Left cardiac atrium (tissue), 4 donors: ENCODE measurements at regions not wholly inside any gene's neighbourhood (a gene's known extent, or its start where the extent isn't known, plus 50 kb on each side); places are given as distances from the start of the nearest gene placed in this dataset.
"Not testable (repeated sequence)": the region's sequence is repeated elsewhere in the genome, so short reads cannot be mapped to it uniquely, and the experiment has no call there.

Experiments used
- ATAC-seq, 2 donors: fragments of 200-7000 bp; cut with Tn5 transposase; one replicate each; pipeline ENCODE4 v1.9.1; 2020; ENCODE audit warnings: mild to moderate bottlenecking in 2 of 2, moderate library complexity in 2 of 2
- DNase-seq: peaks from one replicate; pipeline ENCODE4 v3.0.0-alpha.2; 2020
- intact Hi-C, 2 donors: fragments of 100-400 bp; cut with DNase I; formaldehyde crosslinking; loops; one replicate each; pipeline versions ENCODE4 v1.14.1 to v1.15.1; 2022 to 2023
- donor health status: DM: no; HTN: yes; CAD: no.
- donor health status: DM: no; HTN: yes; CAD: no; lungs with severe emphysema.
- donor health status: DM: yes; HTN: yes; CAD: no.
- donor health status: Dilated cardiomyopathy.

- intact Hi-C loops: no loop called here
- peak in 1 of 2 donors; percentile 78 for ATAC-seq
- DNase-seq: no peak
Measured at GRCh38 chr9:21590058-21590996, 108.2 kb upstream of the IFNE start.

- ATAC-seq: peak; percentile 55 to 98
Measured at GRCh38 chr9:21591221-21592062, 109.3 kb upstream of the IFNE start.

GRCh38 chr9:21592063-21592338, 109.9 kb upstream of the IFNE start:
- ATAC-seq: no peak
- intact Hi-C loops: no loop called here
- no peak for DNase-seq

More at GRCh38 chr9:21591221-21592062, 109.3 kb upstream of the IFNE start:
- peak; percentile 69 for DNase-seq
- intact Hi-C loops: no loop called here

- DNase-seq: no peak
- ATAC-seq: no peak
- intact Hi-C loops: no loop called here
Measured at GRCh38 chr9:21597284-21597683, 115.2 kb upstream of the IFNE start.

GRCh38 chr9:21598749-21599148, 116.6 kb upstream of the IFNE start:
- DNase-seq: no peak
- intact Hi-C loops: no loop called here
- no peak for ATAC-seq

GRCh38 chr9:21605489-21605931, 123.4 kb upstream of the IFNE start:
- peak in 1 of 2 donors; percentile 29 for ATAC-seq
- intact Hi-C loops: no loop called here
- DNase-seq: no peak

GRCh38 chr9:21607576-21607975, 125.5 kb upstream of the IFNE start:
- intact Hi-C loops: no loop called here
- no peak for ATAC-seq
- no peak for DNase-seq

GRCh38 chr9:21608200-21608599, 126.1 kb upstream of the IFNE start:
- no peak for DNase-seq
- intact Hi-C loops: no loop called here
- ATAC-seq: no peak

GRCh38 chr9:21609506-21609905, 127.4 kb upstream of the IFNE start:
- no peak for DNase-seq
- intact Hi-C loops: no loop called here
- no peak for ATAC-seq

- ATAC-seq (peak in 1 of 2 donors; percentile 39), DNase-seq (no peak)
- intact Hi-C loops: no loop called here
Measured at GRCh38 chr9:21611891-21612290, 129.8 kb upstream of the IFNE start.

- ATAC-seq (no peak), DNase-seq (no peak)
- intact Hi-C loops: no loop called here
Measured at GRCh38 chr9:21615018-21615417, 132.9 kb upstream of the IFNE start.

GRCh38 chr9:21615446-21615845, 133.3 kb upstream of the IFNE start:
- DNase-seq: no peak
- ATAC-seq: no peak
- intact Hi-C loops: no loop called here

- DNase-seq: no peak
- intact Hi-C loops: no loop called here
- ATAC-seq: peak in 1 of 2 donors; percentile 95
Measured at GRCh38 chr9:21616082-21616778, 134.1 kb upstream of the IFNE start.

- ATAC-seq (no peak), DNase-seq (no peak)
- intact Hi-C loops: no loop called here
Measured at GRCh38 chr9:21624675-21625644, 142.8 kb upstream of the IFNE start.

- intact Hi-C loops: no loop called here
- DNase-seq: no peak
- no peak for ATAC-seq
Measured at GRCh38 chr9:21626493-21626892, 144.4 kb upstream of the IFNE start.

- intact Hi-C loops, ATAC-seq, DNase-seq: not testable (repeated sequence)
Measured at GRCh38 chr9:21628954-21629353, 146.8 kb upstream of the IFNE start.

- intact Hi-C loops: no loop called here
- no peak for ATAC-seq
Measured at GRCh38 chr9:21634951-21635350, 152.8 kb upstream of the IFNE start.

GRCh38 chr9:21638104-21638503, 156.0 kb upstream of the IFNE start:
- DNase-seq: no peak
- no peak for ATAC-seq
- intact Hi-C loops: no loop called here

More at GRCh38 chr9:21634951-21635350, 152.8 kb upstream of the IFNE start:
- no peak for DNase-seq

- ATAC-seq: no peak
- intact Hi-C loops: no loop called here
- no peak for DNase-seq
Measured at GRCh38 chr9:21653091-21653490, 149.3 kb upstream of the MTAP start.
